Keratinocyte (primary cell): ENCODE measurements at regions not wholly inside any gene's neighbourhood (a gene's known extent, or its start where the extent isn't known, plus 50 kb on each side); places are given as distances from the start of the nearest gene placed in this dataset.

Experiments used
- DNase-seq: peaks from one replicate; pipeline ENCODE4 v3.0.0-alpha.2; 2011; ENCODE audit warnings: low read depth, missing footprints, low spot score
- FAIRE-seq: peaks from 2 replicates; lab custom pipeline; 2011; peaks lifted over from hg19 to GRCh38; lab: Jason Lieb, UNC
- H2AFZ ChIP-seq: 2 replicates; pipeline ENCODE4 v1.6.0; 2012; ENCODE audit warnings: low read length, control low read depth, inconsistent platforms; ENCODE audit not compliant: control insufficient read depth
- H3K27ac ChIP-seq: 2 replicates; pipeline ENCODE4 v1.5.1; 2011; ENCODE audit warnings: low read length; ENCODE audit not compliant: control insufficient read depth, insufficient read depth
- H3K27me3 ChIP-seq: 3 replicates; pipeline ENCODE4 v1.6.0; 2011; ENCODE audit warnings: low read length; ENCODE audit not compliant: control insufficient read depth, insufficient read depth; ENCODE audit errors: extremely low read depth
- H3K36me3 ChIP-seq, 2 experiments: 2 replicates in 1 of 2; 3 replicates in 1 of 2; pipeline ENCODE4 v1.5.1; 2011; ENCODE audit warnings: low read length in 2 of 2, mild to moderate bottlenecking in 1 of 2; ENCODE audit not compliant: control insufficient read depth in 2 of 2, insufficient read depth in 2 of 2; ENCODE audit errors: extremely low read depth in 1 of 2
- H3K4me1 ChIP-seq: 3 replicates; pipeline ENCODE4 v1.5.1; 2011; ENCODE audit warnings: low read length; ENCODE audit not compliant: control insufficient read depth, insufficient read depth; ENCODE audit errors: extremely low read depth
- H3K4me2 ChIP-seq: 3 replicates; pipeline ENCODE4 v1.6.0; 2011; ENCODE audit warnings: low read depth, low read length; ENCODE audit not compliant: control insufficient read depth, insufficient read depth; ENCODE audit errors: extremely low read depth
- H3K4me3 ChIP-seq, 3 experiments: fragments of 200-600 bp in 1 of 3; sonication (generic) in 1 of 3; 2 replicates in 2 of 3; 3 replicates in 1 of 3; pipeline ENCODE4 v1.5.1; 2011 to 2016; ENCODE audit warnings: low read length in 3 of 3, mild to moderate bottlenecking in 3 of 3, control low read depth in 2 of 3, inconsistent platforms in 1 of 3, low read depth in 1 of 3, mixed read lengths in 1 of 3, mixed run types in 1 of 3, moderate library complexity in 1 of 3; ENCODE audit not compliant: control insufficient read depth in 2 of 3, insufficient read depth in 2 of 3; ENCODE audit errors: extremely low read depth in 1 of 3
- H3K79me2 ChIP-seq: 2 replicates; pipeline ENCODE4 v1.6.0; 2012; ENCODE audit warnings: low read length; ENCODE audit not compliant: control insufficient read depth, insufficient read depth
- H3K9ac ChIP-seq: 3 replicates; pipeline ENCODE4 v1.6.0; 2011; ENCODE audit warnings: low read length; ENCODE audit not compliant: control insufficient read depth, insufficient read depth; ENCODE audit errors: extremely low read depth
- H3K9me1 ChIP-seq: 3 replicates; pipeline ENCODE4 v1.6.0; 2011; ENCODE audit warnings: low read length; ENCODE audit not compliant: control insufficient read depth, insufficient read depth; ENCODE audit errors: extremely low read depth
- H3K9me3 ChIP-seq: 2 replicates; pipeline ENCODE4 v1.5.1; 2012; ENCODE audit warnings: low read depth, low read length; ENCODE audit not compliant: control insufficient read depth
- H4K20me1 ChIP-seq: 3 replicates; pipeline ENCODE4 v1.6.0; 2011; ENCODE audit warnings: low read length; ENCODE audit not compliant: control insufficient read depth, insufficient read depth; ENCODE audit errors: extremely low read depth
- CTCF ChIP-seq, 3 experiments: IDR thresholded peaks in 1 of 3; conservative IDR thresholded peaks in 1 of 3; optimal IDR thresholded peaks in 1 of 3; 2 replicates in 2 of 3; 3 replicates in 1 of 3; pipeline versions ENCODE3 to v1.5.1; 2011; ENCODE audit warnings: low read length in 3 of 3, mild to moderate bottlenecking in 3 of 3, moderate library complexity in 2 of 3, control low read depth in 1 of 3, inconsistent platforms in 1 of 3; ENCODE audit not compliant: insufficient read depth in 2 of 3; ENCODE audit errors: extremely low read depth in 1 of 3
- EZH2 ChIP-seq: IDR thresholded peaks from one replicate; pipeline ENCODE4 v1.6.1; 2012; ENCODE audit warnings: inconsistent platforms, mild to moderate bottlenecking, low read length, moderate library complexity
- dilution Hi-C: fragments of 300-500 bp; cut with MboI; formaldehyde crosslinking; loops from one replicate; pipeline ENCODE4 v1.7.0; 2020; ENCODE audit warnings: low sequenced_read_pairs; ENCODE audit not compliant: extremely low pct_ligation_motif_present

- H3K9ac ChIP-seq: no peak overlapping the region
- FAIRE-seq (no peak), DNase-seq (no peak)
- peaks cover 10% of the 10 kb centered on the region for H3K4me1 ChIP-seq
- dilution Hi-C loops: no loop called here
- H3K27me3 ChIP-seq: no peaks in the 10 kb centered on the region
- no peaks in the 10 kb centered on the region for H3K79me2 ChIP-seq
- no peak overlapping the region for H3K4me3 ChIP-seq
- H3K9me1 ChIP-seq: no peaks in the 10 kb centered on the region
- no peak overlapping the region for H3K27ac ChIP-seq
- H4K20me1 ChIP-seq: no peaks in the 10 kb centered on the region
- H2AFZ ChIP-seq: no peak overlapping the region
- TF ChIP-seq EZH2 (no peak), CTCF (optimal IDR thresholded peaks at IDR 0.05 in 1 of 3, IDR thresholded peaks at IDR 0.05 in 1 of 3, conservative IDR thresholded peaks at IDR 0.05 in 1 of 3; ENCODE audit: extremely low read depth in 1 of 3, insufficient read depth in 2 of 3, low read length in 3 of 3) (no peak)
- H3K36me3 ChIP-seq: no peaks in the 10 kb centered on the region
- H3K4me2 ChIP-seq: no peak overlapping the region
- H3K9me3 ChIP-seq: no peaks in the 10 kb centered on the region
Measured at GRCh38 chr1:168386492-168386891, 105.8 kb downstream of the TBX19 start.

- no peak for FAIRE-seq
- H2AFZ ChIP-seq: no peak overlapping the region
- no peak for TF ChIP-seq EZH2
- TF ChIP-seq CTCF (optimal IDR thresholded peaks at IDR 0.05 in 1 of 3, IDR thresholded peaks at IDR 0.05 in 1 of 3, conservative IDR thresholded peaks at IDR 0.05 in 1 of 3; ENCODE audit: extremely low read depth in 1 of 3, insufficient read depth in 2 of 3, low read length in 3 of 3): peak in 1 of 3 experiments; percentile 17
Measured at GRCh38 chr1:168381850-168382249, 101.2 kb downstream of the TBX19 start.

More at GRCh38 chr1:168381850-168382249, 101.2 kb downstream of the TBX19 start:
- no peak overlapping the region for H3K4me3 ChIP-seq
- no peak overlapping the region for H3K4me2 ChIP-seq
- no peaks in the 10 kb centered on the region for H3K36me3 ChIP-seq
- H4K20me1 ChIP-seq: no peaks in the 10 kb centered on the region
- peaks cover 3% of the 10 kb centered on the region for H3K27me3 ChIP-seq
- DNase-seq: no peak
- peaks cover 2% of the 10 kb centered on the region for H3K4me1 ChIP-seq
- dilution Hi-C loops: no loop called here
- H3K79me2 ChIP-seq: no peaks in the 10 kb centered on the region
- H3K9me3 ChIP-seq: no peaks in the 10 kb centered on the region
- H3K9ac ChIP-seq: no peak overlapping the region
- H3K27ac ChIP-seq: no peak overlapping the region
- no peaks in the 10 kb centered on the region for H3K9me1 ChIP-seq
